Prostate gland (tissue), 2 donors: ENCODE measurements at regions not wholly inside any gene's neighbourhood (a gene's known extent, or its start where the extent isn't known, plus 50 kb on each side); places are given as distances from the start of the nearest gene placed in this dataset.

Experiments used
- DNase-seq: peaks from one replicate; pipeline ENCODE4 v3.0.0-alpha.2; 2019; ENCODE audit warnings: low spot score
- H3K27ac ChIP-seq, 2 donors: fragments of 200-600 bp; sonication (generic); 2 replicates each; pipeline ENCODE4 v1.5.1; 2017 to 2019
- H3K27me3 ChIP-seq: fragments of 200-600 bp; sonication (generic); replicated peaks from 2 replicates; pipeline ENCODE4 v1.5.1; 2019; ENCODE audit not compliant: insufficient read depth
- H3K36me3 ChIP-seq, 2 donors: fragments of 200-600 bp; sonication (generic); 1 replicate in 1 of 2; 2 replicates in 1 of 2; pipeline versions ENCODE4 v1.5.1 to v1.8.1; 2017 to 2019
- H3K4me1 ChIP-seq: fragments of 200-600 bp; sonication (generic); replicated peaks from 2 replicates; pipeline ENCODE4 v1.5.1; 2019
- H3K4me3 ChIP-seq, 2 donors: fragments of 200-600 bp; sonication (generic); 2 replicates each; pipeline ENCODE4 v1.5.1; 2017 to 2019
- H3K9me3 ChIP-seq: fragments of 200-600 bp; sonication (generic); 2 replicates; pipeline ENCODE4 v1.5.1; 2017
- CTCF ChIP-seq, 4 experiments: fragments of 200-600 bp in 2 of 4; fragments of 450-650 bp in 2 of 4; sonication (generic) in 2 of 4; IDR thresholded peaks; 1 replicate in 3 of 4; 2 replicates in 1 of 4; pipeline ENCODE4 v1.5.1; 2016 to 2019; ENCODE audit warnings: antibody characterized with exemption in 4 of 4, mild to moderate bottlenecking in 2 of 4, moderate library complexity in 2 of 4
- POLR2A ChIP-seq: fragments of 450-650 bp; IDR thresholded peaks from one replicate; pipeline ENCODE4 v1.6.1; 2016; ENCODE audit warnings: antibody characterized with exemption, mild to moderate bottlenecking
- POLR2AphosphoS5 ChIP-seq: sonication (generic); formaldehyde crosslinking; IDR thresholded peaks from one replicate; pipeline ENCODE4 v1.6.1; 2017; ENCODE audit warnings: antibody characterized with exemption
- WGBS: methylation state at CpG from one replicate; pipeline ENCODE4 v1.1.5; 2018; 5-methylcytosine and 5-hydroxymethylcytosine counted together
- intact Hi-C: fragments of 100-400 bp; cut with DNase I; formaldehyde crosslinking; loops from one replicate; pipeline ENCODE4 v1.14.2; 2022

GRCh38 chr6:168371981-168372711, 52.6 kb upstream of the DACT2 start:
- Histone ChIP-seq H3K36me3 (no peaks in the 10 kb centered on the region), H3K4me1 (no peaks in the 10 kb centered on the region), H3K9me3 (no peaks in the 10 kb centered on the region), H3K27ac (no peak overlapping the region), H3K27me3 (no peaks in the 10 kb centered on the region), H3K4me3 (no peak overlapping the region)
- WGBS = 95% methylated on average over 21 of the region's 21 CpGs
- no peak for TF ChIP-seq CTCF (IDR thresholded peaks at IDR 0.05)
- no peak for TF ChIP-seq POLR2AphosphoS5
- TF ChIP-seq POLR2A = no peak
- no peak for DNase-seq
- intact Hi-C loops = loop anchor here (5.0 to 10.0 kb wide), 3 partner anchors 70 to 233 kb away; partner anchors contain the start of gene SMOC2

GRCh38 chr6:168372889-168373288, 53.3 kb upstream of the DACT2 start:
- TF ChIP-seq POLR2A = no peak
- TF ChIP-seq CTCF (IDR thresholded peaks at IDR 0.05) = no peak
- no peak for TF ChIP-seq POLR2AphosphoS5
- Histone ChIP-seq H3K4me3 (no peak overlapping the region), H3K27me3 (no peaks in the 10 kb centered on the region), H3K4me1 (peaks cover 4% of the 10 kb centered on the region), H3K27ac (no peak overlapping the region), H3K9me3 (no peaks in the 10 kb centered on the region), H3K36me3 (no peaks in the 10 kb centered on the region)
- WGBS = 49% methylated on average over 16 of the region's 16 CpGs
- DNase-seq = no peak
- intact Hi-C loops = loop anchor here (5.0 to 10.0 kb wide), 3 partner anchors 69 to 232 kb away; partner anchors contain the start of gene SMOC2

- Histone ChIP-seq H3K9me3 (no peaks in the 10 kb centered on the region), H3K4me1 (peaks cover 4% of the 10 kb centered on the region), H3K36me3 (no peaks in the 10 kb centered on the region), H3K27me3 (no peaks in the 10 kb centered on the region), H3K27ac (no peak overlapping the region), H3K4me3 (no peak overlapping the region)
- WGBS = 91% methylated on average over 4 of the region's 7 CpGs
- TF ChIP-seq CTCF (IDR thresholded peaks at IDR 0.05) (no peak), POLR2A (no peak), POLR2AphosphoS5 (no peak)
- intact Hi-C loops = loop anchor here (5.0 to 10.0 kb wide), 3 partner anchors 69 to 231 kb away; partner anchors contain the start of gene SMOC2
- DNase-seq = no peak
Observed at GRCh38 chr6:168373389-168373788, 53.8 kb upstream of the DACT2 start.

- Histone ChIP-seq H3K27ac (no peak overlapping the region), H3K4me3 (no peak overlapping the region), H3K36me3 (no peaks in the 10 kb centered on the region), H3K9me3 (no peaks in the 10 kb centered on the region), H3K4me1 (peaks cover 4% of the 10 kb centered on the region), H3K27me3 (no peaks in the 10 kb centered on the region)
- no peak for DNase-seq
- WGBS = 84% methylated on average over 13 of the region's 13 CpGs
- intact Hi-C loops = loop anchor here (5.0 to 10.0 kb wide), 3 partner anchors 68 to 231 kb away; partner anchors contain the start of gene SMOC2
- TF ChIP-seq POLR2AphosphoS5 (no peak), CTCF (IDR thresholded peaks at IDR 0.05) (no peak), POLR2A (no peak)
Observed at GRCh38 chr6:168374051-168374502, 54.5 kb upstream of the DACT2 start.
